Ishikawa (cell line): ENCODE measurements at regions not wholly inside any gene's neighbourhood (a gene's known extent, or its start where the extent isn't known, plus 50 kb on each side); places are given as distances from the start of the nearest gene placed in this dataset.

Source experiments
- CEBPB ChIP-seq: IDR thresholded peaks from 2 replicates; pipeline ENCODE4 v1.6.1; 2012
- CREB1 ChIP-seq: IDR thresholded peaks from 2 replicates; pipeline ENCODE4 v1.6.1; 2012; ENCODE audit warnings: low read depth
- EGR1 ChIP-seq: IDR thresholded peaks from 2 replicates; pipeline ENCODE4 v1.6.1; 2012
- EP300 ChIP-seq: IDR thresholded peaks from 2 replicates; pipeline ENCODE4 v1.6.1; 2012; ENCODE audit warnings: borderline replicate concordance
- FOXM1 ChIP-seq: IDR thresholded peaks from 2 replicates; pipeline ENCODE4 v1.6.1; 2012; ENCODE audit warnings: low read depth, borderline replicate concordance
- NFIC ChIP-seq: IDR thresholded peaks from 2 replicates; pipeline ENCODE4 v1.6.1; 2012
- RAD21 ChIP-seq: IDR thresholded peaks from 2 replicates; pipeline ENCODE4 v1.6.1; 2012; ENCODE audit warnings: low read depth
- TAF1 ChIP-seq: IDR thresholded peaks from 2 replicates; pipeline ENCODE4 v1.6.1; 2012; ENCODE audit warnings: low read depth, mild to moderate bottlenecking
- TCF12 ChIP-seq: IDR thresholded peaks from 2 replicates; pipeline ENCODE4 v1.6.1; 2012; ENCODE audit warnings: low read depth
- TEAD4 ChIP-seq: IDR thresholded peaks from 2 replicates; pipeline ENCODE4 v1.6.1; 2012
- YY1 ChIP-seq: IDR thresholded peaks from 2 replicates; pipeline ENCODE4 v1.6.1; 2012; ENCODE audit warnings: low read depth
- ZBTB7A ChIP-seq: IDR thresholded peaks from 2 replicates; pipeline ENCODE4 v1.6.1; 2012; ENCODE audit warnings: low read depth
- TF ChIP-seq, protein P1 (sequence below): IDR thresholded peaks from 2 replicates; pipeline ENCODE4 v1.6.1; 2012
- TF ChIP-seq, protein P2 (sequence below): IDR thresholded peaks from 2 replicates; pipeline ENCODE4 v1.6.1; 2012
- TF ChIP-seq, protein P3 (sequence below): IDR thresholded peaks from 2 replicates; pipeline ENCODE4 v1.6.1; 2012; ENCODE audit warnings: low read depth, mild to moderate bottlenecking

DNA sequence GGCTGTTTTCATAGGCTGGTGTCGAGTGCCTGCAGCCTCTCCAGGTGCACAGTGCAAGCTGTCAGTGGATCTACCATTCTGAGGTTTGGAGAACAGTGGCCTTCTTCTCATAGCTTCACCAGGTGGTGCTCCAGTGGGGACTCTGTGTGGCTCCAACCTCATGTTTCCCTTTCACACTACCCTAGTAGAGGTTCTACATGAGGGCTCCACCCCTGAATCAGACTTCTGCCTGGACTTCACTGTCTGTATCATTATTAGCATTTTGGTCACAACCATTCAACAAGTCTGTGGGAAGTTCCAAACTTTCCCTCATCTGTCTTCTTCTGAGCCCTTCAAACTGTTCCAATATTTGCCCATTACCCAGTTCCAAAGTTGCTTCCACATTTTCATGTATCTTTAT, 1003.7 kb downstream of the MCTP2 start:
- TF ChIP-seq, protein P1, sequence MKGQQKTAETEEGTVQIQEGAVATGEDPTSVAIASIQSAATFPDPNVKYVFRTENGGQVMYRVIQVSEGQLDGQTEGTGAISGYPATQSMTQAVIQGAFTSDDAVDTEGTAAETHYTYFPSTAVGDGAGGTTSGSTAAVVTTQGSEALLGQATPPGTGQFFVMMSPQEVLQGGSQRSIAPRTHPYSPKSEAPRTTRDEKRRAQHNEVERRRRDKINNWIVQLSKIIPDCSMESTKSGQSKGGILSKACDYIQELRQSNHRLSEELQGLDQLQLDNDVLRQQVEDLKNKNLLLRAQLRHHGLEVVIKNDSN = no peak
- no peak for TF ChIP-seq EP300
- no peak for TF ChIP-seq RAD21
- no peak for TF ChIP-seq TEAD4
- no peak for TF ChIP-seq TCF12
- no peak for TF ChIP-seq FOXM1
- TF ChIP-seq, protein P2, sequence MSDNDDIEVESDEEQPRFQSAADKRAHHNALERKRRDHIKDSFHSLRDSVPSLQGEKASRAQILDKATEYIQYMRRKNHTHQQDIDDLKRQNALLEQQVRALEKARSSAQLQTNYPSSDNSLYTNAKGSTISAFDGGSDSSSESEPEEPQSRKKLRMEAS = no peak
- no peak for TF ChIP-seq TAF1

DNA sequence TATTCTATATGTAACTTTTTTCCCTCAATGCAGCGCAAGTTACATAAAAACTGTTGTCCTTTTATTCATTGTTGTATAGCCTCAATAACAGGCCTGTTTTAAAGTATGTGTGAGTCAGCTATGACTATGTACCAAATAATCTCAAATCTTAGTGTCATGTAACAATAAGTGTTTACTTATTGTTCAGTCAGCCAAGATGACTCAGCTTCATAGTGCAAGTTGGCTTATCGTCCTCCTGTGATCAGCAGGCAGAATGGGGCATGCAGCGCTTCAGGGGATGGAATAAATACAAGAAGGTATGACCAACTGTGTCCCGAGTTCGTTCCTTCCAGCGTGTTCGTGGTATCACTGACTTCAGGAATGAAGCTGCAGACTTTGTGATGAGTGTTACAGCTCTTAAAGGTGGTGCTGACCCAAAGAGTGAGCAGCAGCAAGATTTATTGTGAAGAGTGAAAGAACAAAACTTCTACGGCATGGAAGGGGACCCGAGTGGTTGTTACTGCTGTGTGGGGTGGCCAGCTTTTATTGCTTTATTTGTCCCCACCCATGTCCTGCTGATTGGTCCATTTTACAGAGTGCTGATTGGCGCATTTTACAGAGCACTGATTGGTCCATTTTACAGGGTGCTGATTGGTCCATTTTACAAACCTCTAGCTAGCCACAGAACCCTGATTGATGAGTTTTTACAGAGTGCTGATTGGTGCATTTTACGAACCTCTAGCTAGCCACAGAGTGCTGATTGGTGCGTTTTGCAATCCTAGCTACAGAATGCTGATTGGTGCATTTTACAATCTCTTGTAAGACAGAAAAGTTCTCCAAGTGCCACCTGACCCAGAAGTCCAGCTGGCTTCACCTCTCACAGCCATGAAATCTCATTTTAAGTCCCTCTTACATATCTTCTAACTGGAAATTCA, 1016.0 kb downstream of the MCTP2 start:
- TF ChIP-seq, protein P1 = no peak
- TF ChIP-seq CREB1 (no peak), TAF1 (no peak), YY1 (no peak), CEBPB (no peak), ZBTB7A (no peak), TEAD4 (no peak), TCF12 (no peak), NFIC (no peak)
- TF ChIP-seq, protein P2 = no peak
- TF ChIP-seq, protein P3, sequence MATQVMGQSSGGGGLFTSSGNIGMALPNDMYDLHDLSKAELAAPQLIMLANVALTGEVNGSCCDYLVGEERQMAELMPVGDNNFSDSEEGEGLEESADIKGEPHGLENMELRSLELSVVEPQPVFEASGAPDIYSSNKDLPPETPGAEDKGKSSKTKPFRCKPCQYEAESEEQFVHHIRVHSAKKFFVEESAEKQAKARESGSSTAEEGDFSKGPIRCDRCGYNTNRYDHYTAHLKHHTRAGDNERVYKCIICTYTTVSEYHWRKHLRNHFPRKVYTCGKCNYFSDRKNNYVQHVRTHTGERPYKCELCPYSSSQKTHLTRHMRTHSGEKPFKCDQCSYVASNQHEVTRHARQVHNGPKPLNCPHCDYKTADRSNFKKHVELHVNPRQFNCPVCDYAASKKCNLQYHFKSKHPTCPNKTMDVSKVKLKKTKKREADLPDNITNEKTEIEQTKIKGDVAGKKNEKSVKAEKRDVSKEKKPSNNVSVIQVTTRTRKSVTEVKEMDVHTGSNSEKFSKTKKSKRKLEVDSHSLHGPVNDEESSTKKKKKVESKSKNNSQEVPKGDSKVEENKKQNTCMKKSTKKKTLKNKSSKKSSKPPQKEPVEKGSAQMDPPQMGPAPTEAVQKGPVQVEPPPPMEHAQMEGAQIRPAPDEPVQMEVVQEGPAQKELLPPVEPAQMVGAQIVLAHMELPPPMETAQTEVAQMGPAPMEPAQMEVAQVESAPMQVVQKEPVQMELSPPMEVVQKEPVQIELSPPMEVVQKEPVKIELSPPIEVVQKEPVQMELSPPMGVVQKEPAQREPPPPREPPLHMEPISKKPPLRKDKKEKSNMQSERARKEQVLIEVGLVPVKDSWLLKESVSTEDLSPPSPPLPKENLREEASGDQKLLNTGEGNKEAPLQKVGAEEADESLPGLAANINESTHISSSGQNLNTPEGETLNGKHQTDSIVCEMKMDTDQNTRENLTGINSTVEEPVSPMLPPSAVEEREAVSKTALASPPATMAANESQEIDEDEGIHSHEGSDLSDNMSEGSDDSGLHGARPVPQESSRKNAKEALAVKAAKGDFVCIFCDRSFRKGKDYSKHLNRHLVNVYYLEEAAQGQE = no peak

DNA sequence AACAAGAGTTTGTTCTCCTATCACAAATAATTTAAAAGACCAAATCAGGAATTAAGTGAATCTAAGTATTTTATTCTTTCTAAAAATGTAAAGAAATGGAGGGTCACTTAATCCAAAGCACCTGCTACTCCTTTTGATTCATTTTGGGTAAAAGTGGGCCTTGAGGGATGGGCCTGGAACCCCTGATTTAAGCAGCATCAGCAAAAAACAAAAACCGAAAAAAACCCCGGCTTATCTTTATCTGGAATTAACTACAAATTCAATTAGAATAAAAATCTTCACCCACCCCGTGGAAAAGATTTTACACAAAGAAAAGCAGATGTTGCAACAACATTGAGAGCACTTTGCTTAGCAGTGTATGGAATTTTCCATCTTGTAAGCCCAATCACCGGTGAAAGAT, 1018.2 kb downstream of the MCTP2 start:
- TF ChIP-seq YY1 = no peak
- TF ChIP-seq, protein P1 = no peak
- TF ChIP-seq EGR1 = no peak
- TF ChIP-seq, protein P3 = no peak
- TF ChIP-seq FOXM1 = no peak
- no peak for TF ChIP-seq TCF12
- TF ChIP-seq TEAD4 = no peak
- no peak for TF ChIP-seq TAF1
- TF ChIP-seq, protein P2 = no peak
- no peak for TF ChIP-seq EP300
- TF ChIP-seq ZBTB7A = no peak
- TF ChIP-seq NFIC = no peak
- no peak for TF ChIP-seq CREB1
- TF ChIP-seq CEBPB = no peak
- TF ChIP-seq RAD21 = no peak

DNA sequence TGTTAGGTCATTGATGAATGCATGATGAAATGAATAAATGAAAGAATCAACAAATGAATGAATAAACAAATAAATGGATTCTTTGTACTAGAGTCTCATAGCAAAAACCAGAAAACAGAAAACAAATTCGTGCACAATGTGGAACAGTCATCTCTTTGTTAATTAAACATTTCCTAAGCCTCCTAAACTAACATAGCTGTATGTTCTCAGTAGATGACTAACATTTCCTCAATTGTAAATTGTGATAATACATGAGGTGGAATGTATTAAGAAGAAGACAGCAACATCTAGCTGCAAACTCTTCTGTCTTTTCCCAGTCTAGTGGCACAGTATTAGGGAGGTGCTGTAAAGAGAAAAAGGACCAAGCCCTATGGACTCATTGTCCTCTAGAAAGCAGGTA, 1021.0 kb downstream of the MCTP2 start:
- TF ChIP-seq EP300 (no peak), TEAD4 (no peak), YY1 (no peak), NFIC (no peak), EGR1 (no peak), RAD21 (no peak), CEBPB (no peak)
- TF ChIP-seq, protein P3 = no peak
